ENCODE measurements at regions not wholly inside any gene's neighbourhood (a gene's known extent, or its start where the extent isn't known, plus 50 kb on each side); places are given as distances from the start of the nearest gene placed in this dataset.

GRCh38 chr6:158259845-158260244 lies 52.4 kb upstream of the TULP4 start:
- CTCF ChIA-PET = no interaction called here
- BruUV-seq (replicated peaks) = no TSS peak
- intact Hi-C loops (cut with micrococcal nuclease; ENCODE audit: unreplicated experiment) = no loop called here

GRCh38 chr6:158262082-158262481 lies 50.2 kb upstream of the TULP4 start:
- H3K27me3 ChIP-seq (replicated peaks; ENCODE audit: insufficient read depth, low read depth, low read length, poor library complexity) = no peaks in the 10 kb centered on the region
- no peak for DNase-seq (ENCODE audit: low spot score)
- intact Hi-C loops (cut with micrococcal nuclease; ENCODE audit: unreplicated experiment) = no loop called here
- H3K36me3 ChIP-seq (ENCODE audit: insufficient read depth, low read length, poor library complexity, severe bottlenecking) = no peaks in the 10 kb centered on the region
- ChIA-PET CTCF (no interaction called here), POLR2A (ENCODE audit: low non-redundant PET) (no interaction called here)
- no peaks in the 10 kb centered on the region for H3K9me3 ChIP-seq (ENCODE audit: low read depth, low read length, poor library complexity, severe bottlenecking)
- no peaks in the 10 kb centered on the region for H3K4me1 ChIP-seq (ENCODE audit: insufficient read depth, low read length, poor library complexity, severe bottlenecking)
- no peak overlapping the region for H3K4me3 ChIP-seq (ENCODE audit: low read depth, low read length, poor library complexity, severe bottlenecking)
- H3K27ac ChIP-seq (ENCODE audit: low read depth, low read length, poor library complexity, severe bottlenecking) = no peak overlapping the region
- BruUV-seq (replicated peaks) = no TSS peak
- no peak for TF ChIP-seq EZH2 (IDR thresholded peaks at IDR 0.05; ENCODE audit: borderline replicate concordance, low read depth, low read length, poor library complexity, severe bottlenecking)

More at GRCh38 chr6:158259845-158260244, 52.4 kb upstream of the TULP4 start:
- TF ChIP-seq CTCF (conservative IDR thresholded peaks at IDR 0.05; ENCODE audit: low read depth, low read length) = no peak
- no peak for TF ChIP-seq EZH2 (IDR thresholded peaks at IDR 0.05; ENCODE audit: borderline replicate concordance, low read depth, low read length, poor library complexity, severe bottlenecking)
- H3K27ac ChIP-seq (ENCODE audit: low read depth, low read length, poor library complexity, severe bottlenecking) = no peak overlapping the region
- H3K27me3 ChIP-seq (replicated peaks; ENCODE audit: insufficient read depth, low read depth, low read length, poor library complexity) = no peaks in the 10 kb centered on the region
- POLR2A ChIA-PET (ENCODE audit: low non-redundant PET) = no interaction called here
- H3K9me3 ChIP-seq (ENCODE audit: low read depth, low read length, poor library complexity, severe bottlenecking) = no peaks in the 10 kb centered on the region
- H3K36me3 ChIP-seq (ENCODE audit: insufficient read depth, low read length, poor library complexity, severe bottlenecking) = no peaks in the 10 kb centered on the region
- peaks cover 12% of the 10 kb centered on the region for H3K4me1 ChIP-seq (ENCODE audit: insufficient read depth, low read length, poor library complexity, severe bottlenecking)
- H3K4me3 ChIP-seq (ENCODE audit: low read depth, low read length, poor library complexity, severe bottlenecking) = no peak overlapping the region
- DNase-seq (ENCODE audit: low spot score) = no peak
